CD4-positive, alpha-beta T cell treated with Interleukin-12 subunit alpha and Interleukin-12 subunit beta, for 1 hour (primary cell): ENCODE measurements at regions not wholly inside any gene's neighbourhood (a gene's known extent, or its start where the extent isn't known, plus 50 kb on each side); places are given as distances from the start of the nearest gene placed in this dataset.

Source experiments
- DNase-seq: peaks from one replicate; pipeline ENCODE4 v3.0.0-alpha.2; 2020

- DNase-seq: no peak
Observed at GRCh38 chr18:78726326-78727056, 253.1 kb upstream of the SALL3 start.

- no peak for DNase-seq
Observed at GRCh38 chr18:78727057-78727739, 252.4 kb upstream of the SALL3 start.

- DNase-seq: no peak
Observed at GRCh38 chr18:78727877-78728783, 251.5 kb upstream of the SALL3 start.

- no peak for DNase-seq
Observed at GRCh38 chr18:78728784-78729467, 250.7 kb upstream of the SALL3 start.

GRCh38 chr18:78730546-78730945 lies 249.1 kb upstream of the SALL3 start:
- DNase-seq: no peak

GRCh38 chr18:78731016-78731397 lies 248.6 kb upstream of the SALL3 start:
- DNase-seq: no peak

GRCh38 chr18:78731398-78732032 lies 248.1 kb upstream of the SALL3 start:
- DNase-seq: no peak

- DNase-seq: no peak
Observed at GRCh38 chr18:78732273-78733210, 247.1 kb upstream of the SALL3 start.

GRCh38 chr18:78733762-78734613 lies 245.6 kb upstream of the SALL3 start:
- no peak for DNase-seq

- no peak for DNase-seq
Observed at GRCh38 chr18:78734614-78734945, 245.0 kb upstream of the SALL3 start.

- no peak for DNase-seq
Observed at GRCh38 chr18:78735131-78736014, 244.2 kb upstream of the SALL3 start.

- DNase-seq: no peak
Observed at GRCh38 chr18:78736015-78736690, 243.5 kb upstream of the SALL3 start.

GRCh38 chr18:78737006-78737915 lies 242.4 kb upstream of the SALL3 start:
- DNase-seq: no peak

GRCh38 chr18:78738076-78738690 lies 241.4 kb upstream of the SALL3 start:
- DNase-seq: no peak

GRCh38 chr18:78739115-78739514 lies 240.5 kb upstream of the SALL3 start:
- no peak for DNase-seq

- DNase-seq: no peak
Observed at GRCh38 chr18:78739882-78740677, 239.5 kb upstream of the SALL3 start.
